NAMALWA (cell line): ENCODE measurements at regions not wholly inside any gene's neighbourhood (a gene's known extent, or its start where the extent isn't known, plus 50 kb on each side); places are given as distances from the start of the nearest gene placed in this dataset.

Experiments
- DNase-seq: peaks from one replicate; pipeline ENCODE4 v3.0.0-alpha.2; 2015; ENCODE audit warnings: low spot score

DNA sequence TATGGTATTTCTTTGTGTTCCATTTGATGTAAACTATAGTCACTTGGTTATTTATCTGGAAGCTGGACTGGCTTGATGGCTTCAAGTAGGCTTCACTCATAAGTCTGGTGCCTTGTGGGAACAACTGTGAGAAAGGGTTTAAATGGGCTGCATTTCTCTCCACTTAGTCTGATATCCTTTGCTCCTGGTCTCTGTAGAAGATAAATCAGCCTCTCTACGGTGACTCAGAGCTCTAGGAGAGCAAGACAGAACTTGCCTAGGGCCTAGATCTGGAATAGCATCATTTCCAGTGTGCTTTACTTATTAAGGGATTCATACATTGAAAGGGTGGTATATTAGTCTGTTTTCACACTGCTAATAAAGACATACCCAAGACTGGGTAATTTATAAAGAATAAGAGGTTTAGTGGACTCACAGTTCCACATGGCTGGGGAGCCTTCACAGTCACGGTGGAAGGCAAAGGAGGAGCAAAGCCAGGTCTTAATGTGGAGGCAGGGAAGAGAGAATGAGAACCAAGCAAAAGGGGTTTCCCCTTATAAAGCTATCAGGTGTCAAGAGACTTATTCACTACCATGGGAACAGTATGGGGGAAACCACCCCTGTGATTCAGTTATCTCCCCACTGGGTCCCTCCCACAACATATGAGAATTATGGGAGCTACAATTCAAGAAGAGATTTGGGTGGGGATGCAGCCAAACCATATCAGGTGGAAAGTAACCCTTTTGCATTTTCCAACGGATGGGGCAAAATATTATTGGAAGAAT lies 1746.4 kb upstream of the PCDH7 start:
- DNase-seq = no peak

DNA sequence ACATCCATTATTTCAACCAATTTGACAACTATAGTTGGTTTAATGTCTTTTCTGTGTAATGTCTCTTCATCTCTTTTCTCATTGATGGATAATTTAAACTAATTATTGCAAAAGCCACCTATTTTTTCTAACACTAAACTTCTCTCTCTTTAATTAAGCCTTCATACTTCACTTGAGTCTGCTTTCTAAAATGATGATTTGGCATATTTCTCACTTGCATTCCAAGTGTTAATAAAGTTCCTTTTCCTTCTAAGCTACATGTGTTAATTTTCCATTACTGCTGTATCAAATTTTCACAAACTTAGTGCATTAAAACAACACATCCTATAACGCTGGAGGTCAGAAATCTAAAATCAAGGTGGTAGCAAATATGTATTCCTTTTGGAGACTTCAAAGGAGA lies 1743.8 kb upstream of the PCDH7 start:
- DNase-seq = no peak

DNA sequence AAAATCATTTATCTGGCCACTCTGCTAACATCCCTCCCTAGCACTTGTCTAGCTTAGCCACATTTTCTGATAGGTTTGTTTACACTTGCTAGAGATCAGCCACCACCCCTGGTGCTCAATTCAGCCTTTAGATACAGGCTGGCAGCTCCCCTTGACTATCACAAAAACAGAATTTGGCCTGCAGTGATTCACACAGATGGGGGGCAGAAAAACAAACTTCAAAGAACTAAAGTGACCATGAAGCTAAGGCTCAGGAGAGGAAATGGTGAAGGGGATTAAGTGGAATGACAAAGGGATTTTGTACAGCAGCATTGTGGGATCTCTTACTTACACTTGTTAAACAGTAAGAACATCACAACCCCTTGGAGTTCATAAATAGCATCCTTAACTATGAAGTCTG lies 1718.0 kb upstream of the PCDH7 start:
- no peak for DNase-seq

DNA sequence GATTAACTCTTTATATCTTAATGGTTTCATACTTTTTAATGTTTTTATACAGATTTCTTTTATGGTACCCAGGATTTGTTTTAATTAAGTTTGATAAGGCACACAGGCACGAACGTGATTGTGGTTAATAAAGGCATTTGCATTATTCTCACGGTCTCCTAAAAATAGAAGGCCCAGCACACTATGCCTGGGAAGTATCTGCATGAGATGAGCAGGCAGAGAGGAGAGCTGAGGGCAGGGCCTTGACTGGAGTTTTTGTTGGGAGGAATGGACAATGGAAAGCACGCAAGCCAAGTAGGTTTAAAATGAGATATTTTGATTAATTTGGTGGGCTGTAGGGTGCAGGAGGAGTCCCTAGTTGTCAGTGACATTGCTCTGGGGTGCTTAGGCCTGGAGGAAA lies 1714.3 kb upstream of the PCDH7 start:
- no peak for DNase-seq

DNA sequence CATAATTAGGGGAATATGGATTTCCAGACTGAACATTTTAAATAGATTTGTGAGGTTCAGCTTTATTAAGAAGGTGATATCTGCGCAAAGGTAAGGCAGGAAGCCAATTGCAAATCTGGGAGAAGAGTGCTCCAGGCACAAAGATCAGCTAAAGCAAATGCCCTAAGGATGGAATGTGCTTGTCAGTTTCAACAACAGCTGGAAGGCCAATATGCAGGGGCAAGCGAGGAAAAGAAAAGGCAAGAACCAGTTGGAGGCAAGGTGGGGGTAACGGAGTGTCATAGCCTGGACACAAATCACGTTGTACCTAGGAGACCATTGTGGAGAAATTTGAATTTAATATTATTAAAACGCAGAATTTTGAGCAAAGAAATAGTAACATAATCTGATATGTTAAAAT lies 1710.3 kb upstream of the PCDH7 start:
- DNase-seq = no peak

- no peak for DNase-seq
Measured at GRCh38 chr4:29013341-29013740, 1706.8 kb upstream of the PCDH7 start.

- DNase-seq = no peak
Measured at GRCh38 chr4:29014555-29014954, 1705.6 kb upstream of the PCDH7 start.

- DNase-seq = no peak
Measured at GRCh38 chr4:29033703-29034102, 1686.5 kb upstream of the PCDH7 start.

GRCh38 chr4:29037501-29037900 lies 1682.7 kb upstream of the PCDH7 start:
- no peak for DNase-seq

DNA sequence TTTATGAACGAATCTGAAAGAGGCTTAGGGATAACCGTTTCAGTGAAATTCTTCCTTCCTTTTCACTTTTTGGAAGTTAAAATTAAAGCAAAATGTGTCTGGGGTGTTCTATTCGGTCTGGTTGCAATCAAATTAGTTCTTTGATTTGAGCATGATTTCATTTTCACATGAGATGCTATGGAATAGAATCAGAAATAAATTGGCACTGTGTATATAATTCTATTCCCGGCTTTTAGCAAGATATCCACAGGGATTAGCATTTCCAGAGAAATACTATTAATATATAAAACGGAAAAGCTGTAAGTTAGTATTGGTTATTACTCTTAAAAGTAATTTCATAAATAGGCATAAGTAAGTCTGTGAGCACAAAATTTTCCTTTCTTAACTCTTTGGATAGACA lies 1676.8 kb upstream of the PCDH7 start:
- no peak for DNase-seq

DNA sequence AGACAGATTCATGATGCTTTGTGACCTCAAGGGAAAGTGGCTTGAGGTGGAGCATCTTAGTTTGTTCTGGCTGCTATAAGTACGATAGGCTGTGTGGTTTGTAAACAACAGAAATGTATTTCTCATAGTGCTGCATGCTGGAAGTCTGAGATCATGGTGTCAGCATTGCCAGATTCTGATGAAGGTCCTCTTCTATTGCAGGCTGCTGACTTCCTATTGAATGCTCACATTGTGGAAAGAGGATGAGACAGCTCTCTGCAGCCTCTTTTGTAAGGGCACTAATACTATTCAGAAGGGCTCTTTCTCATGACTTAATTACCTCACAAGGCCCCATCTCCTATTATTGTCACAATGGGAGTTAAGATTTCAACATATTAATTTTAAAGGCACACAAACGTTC lies 1674.0 kb upstream of the PCDH7 start:
- no peak for DNase-seq

DNA sequence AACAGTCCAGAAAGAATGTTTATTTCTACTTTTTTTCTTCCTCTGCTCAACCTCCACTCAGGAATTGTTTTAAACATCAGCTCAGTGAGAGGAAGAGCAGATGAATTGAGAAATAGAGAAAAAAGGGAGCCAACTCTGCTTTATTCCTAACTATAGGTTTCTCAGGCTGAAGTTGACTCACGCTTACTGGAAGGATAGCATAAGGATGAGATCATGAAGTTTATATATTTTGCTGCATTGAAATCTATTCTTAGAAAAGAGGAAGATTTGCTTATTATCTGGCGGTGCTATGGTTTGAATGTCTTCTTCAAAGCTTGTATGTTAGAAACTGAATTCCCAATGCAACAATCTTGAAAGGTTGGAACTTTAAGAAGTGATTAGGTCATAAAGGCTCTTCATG lies 1673.4 kb upstream of the PCDH7 start:
- no peak for DNase-seq

- no peak for DNase-seq
Measured at GRCh38 chr4:29047341-29048041, 1672.7 kb upstream of the PCDH7 start.

GRCh38 chr4:29051381-29051965 lies 1668.7 kb upstream of the PCDH7 start:
- no peak for DNase-seq

DNA sequence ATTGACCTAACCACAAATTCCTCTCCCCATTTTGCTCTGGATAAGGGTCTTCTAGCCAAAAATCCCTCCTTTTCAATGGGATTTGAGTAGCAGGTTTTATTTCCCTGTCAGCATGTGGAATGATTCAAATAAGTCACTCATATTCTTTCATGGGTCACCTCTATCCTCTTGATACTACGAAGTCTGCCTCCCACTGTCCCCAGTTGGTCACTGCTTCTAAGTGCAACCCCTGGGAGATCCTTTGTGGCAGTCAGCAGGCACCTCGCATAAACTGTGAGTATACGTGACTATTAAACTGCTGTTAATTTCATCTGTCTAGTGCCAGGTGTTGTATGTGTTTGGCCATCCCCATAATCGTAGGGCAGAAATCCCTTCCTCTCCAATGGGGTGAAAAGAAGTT lies 1667.9 kb upstream of the PCDH7 start:
- DNase-seq = no peak

GRCh38 chr4:29058531-29058930 lies 1661.6 kb upstream of the PCDH7 start:
- DNase-seq = no peak

- DNase-seq = no peak
Measured at GRCh38 chr4:29066861-29067260, 1653.3 kb upstream of the PCDH7 start.

GRCh38 chr4:29073571-29073970 lies 1646.6 kb upstream of the PCDH7 start:
- DNase-seq = no peak

- no peak for DNase-seq
Measured at GRCh38 chr4:29075366-29075765, 1644.8 kb upstream of the PCDH7 start.

DNA sequence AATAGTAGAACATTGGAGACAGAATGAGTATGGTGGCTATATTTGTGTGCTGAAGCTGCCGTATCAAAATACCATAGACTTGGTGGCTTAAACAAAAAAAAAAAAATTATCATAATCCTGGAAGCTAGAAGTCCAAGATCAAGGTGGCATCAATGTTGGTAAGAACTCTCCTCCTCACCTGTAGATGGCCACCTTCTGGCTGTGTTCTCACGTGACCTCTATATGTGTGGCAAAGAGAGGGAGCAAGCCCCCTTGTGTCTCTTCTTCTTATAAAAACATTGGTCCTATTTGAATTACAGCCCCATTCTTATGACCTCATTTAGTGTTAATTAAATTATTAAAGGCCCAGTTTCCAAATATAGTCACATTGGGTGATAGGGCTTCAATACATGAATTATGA lies 1640.9 kb upstream of the PCDH7 start:
- peak; percentile 4 for DNase-seq

DNA sequence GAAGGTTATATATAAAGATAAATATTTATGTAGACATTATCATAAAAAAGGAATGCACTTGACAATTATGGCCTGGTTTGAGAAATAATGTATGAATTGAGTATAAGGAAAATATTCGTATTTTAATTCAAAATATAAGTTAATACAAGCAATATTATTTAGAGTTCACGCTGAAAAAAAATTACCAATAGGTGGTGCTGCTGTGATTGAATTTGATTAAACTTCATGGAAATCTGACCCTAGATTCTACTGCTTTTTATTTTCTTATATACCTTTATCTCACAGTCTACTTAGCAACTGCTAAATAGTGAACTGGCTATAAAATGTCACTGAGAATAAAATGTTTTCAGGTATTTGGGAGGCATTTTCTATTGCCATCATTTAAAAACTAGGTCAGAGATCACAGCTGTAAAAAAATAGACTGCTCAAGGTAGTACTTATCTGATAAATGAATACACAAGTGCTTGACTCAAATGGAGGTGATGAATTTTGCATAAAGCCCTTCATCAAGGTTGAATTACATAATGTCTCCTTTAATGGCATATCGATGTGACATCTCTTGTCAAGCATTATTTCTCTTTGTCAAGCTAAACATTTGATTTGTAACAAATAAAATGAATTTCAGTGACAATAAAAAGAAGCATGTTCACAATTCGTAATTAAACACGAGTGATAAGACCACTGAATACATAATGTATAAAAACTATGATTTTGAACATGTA lies 1638.8 kb upstream of the PCDH7 start:
- DNase-seq = peak; percentile 8

GRCh38 chr4:29082684-29083083 lies 1637.5 kb upstream of the PCDH7 start:
- no peak for DNase-seq

GRCh38 chr4:29085748-29086147 lies 1634.4 kb upstream of the PCDH7 start:
- no peak for DNase-seq
